Natural killer cell (primary cell): ENCODE measurements at regions not wholly inside any gene's neighbourhood (a gene's known extent, or its start where the extent isn't known, plus 50 kb on each side); places are given as distances from the start of the nearest gene placed in this dataset.

Experiments used
- ATAC-seq, 3 donors: fragments of 150-1000 bp in 2 of 3; fragments of 200-7000 bp in 1 of 3; cut with Tn5 transposase; 1 replicate in 1 of 3; 2 replicates in 2 of 3; pipeline ENCODE4 v1.10.0; 2021; ENCODE audit warnings: mild to moderate bottlenecking in 2 of 3, moderate library complexity in 2 of 3
- DNase-seq, 2 donors: peaks; one replicate each; pipeline versions ENCODE4 v3.0.0 to v3.0.0-alpha.2; 2013 to 2021; ENCODE audit warnings: mixed read lengths in 1 of 2
- H3K27ac ChIP-seq: one replicate; pipeline ENCODE4 v1.5.1; 2013; ENCODE audit warnings: mild to moderate bottlenecking, low read length
- H3K27me3 ChIP-seq: one replicate; pipeline ENCODE4 v1.6.1; 2013; ENCODE audit warnings: low read length; ENCODE audit not compliant: control insufficient read depth, insufficient read depth
- H3K36me3 ChIP-seq: one replicate; pipeline ENCODE4 v1.6.1; 2013; ENCODE audit warnings: low read length; ENCODE audit not compliant: control insufficient read depth, insufficient read depth
- H3K4me1 ChIP-seq: one replicate; pipeline ENCODE4 v1.6.1; 2013; ENCODE audit warnings: low read length; ENCODE audit not compliant: control insufficient read depth, insufficient read depth
- H3K4me3 ChIP-seq: one replicate; pipeline ENCODE4 v1.5.1; 2013; ENCODE audit warnings: low read length
- H3K9me3 ChIP-seq: one replicate; pipeline ENCODE4 v1.6.1; 2013; ENCODE audit warnings: low read length; ENCODE audit not compliant: control insufficient read depth, insufficient read depth
- H3K27ac Mint-ChIP-seq, 2 donors: one replicate each; pipeline ENCODE4 v1.8.0; 2022; ENCODE audit warnings: mild to moderate bottlenecking in 2 of 2, mixed read lengths in 2 of 2, moderate library complexity in 1 of 2
- H3K27me3 Mint-ChIP-seq, 2 donors: one replicate each; pipeline ENCODE4 v1.8.0; 2022; ENCODE audit warnings: low read depth in 2 of 2, mixed read lengths in 2 of 2
- H3K36me3 Mint-ChIP-seq: one replicate; pipeline ENCODE4 v1.8.0; 2022; ENCODE audit warnings: mixed read lengths
- H3K4me1 Mint-ChIP-seq, 2 donors: one replicate each; pipeline ENCODE4 v1.8.0; 2022; ENCODE audit warnings: mixed read lengths in 2 of 2
- H3K4me3 Mint-ChIP-seq: one replicate; pipeline ENCODE4 v1.8.0; 2022; ENCODE audit warnings: mild to moderate bottlenecking, moderate library complexity, mixed read lengths
- H3K9me3 Mint-ChIP-seq, 2 donors: one replicate each; pipeline ENCODE4 v1.8.0; 2022; ENCODE audit warnings: mixed read lengths in 2 of 2
- WGBS: methylation state at CpG from one replicate; pipeline ENCODE4 v1.1.7; 2013; ENCODE audit warnings: missing lambda C conversion rate; ENCODE audit not compliant: insufficient coverage; 5-methylcytosine and 5-hydroxymethylcytosine counted together
- intact Hi-C: fragments of 100-400 bp; cut with micrococcal nuclease; formaldehyde crosslinking; loops from one replicate; pipeline ENCODE4 v1.14.2; 2022
- TF ChIP-seq, protein P1 (sequence below): fragments of 200-600 bp; IDR thresholded peaks from one replicate; pipeline ENCODE4 v1.8.0; 2022; ENCODE audit warnings: antibody characterized with exemption

DNA sequence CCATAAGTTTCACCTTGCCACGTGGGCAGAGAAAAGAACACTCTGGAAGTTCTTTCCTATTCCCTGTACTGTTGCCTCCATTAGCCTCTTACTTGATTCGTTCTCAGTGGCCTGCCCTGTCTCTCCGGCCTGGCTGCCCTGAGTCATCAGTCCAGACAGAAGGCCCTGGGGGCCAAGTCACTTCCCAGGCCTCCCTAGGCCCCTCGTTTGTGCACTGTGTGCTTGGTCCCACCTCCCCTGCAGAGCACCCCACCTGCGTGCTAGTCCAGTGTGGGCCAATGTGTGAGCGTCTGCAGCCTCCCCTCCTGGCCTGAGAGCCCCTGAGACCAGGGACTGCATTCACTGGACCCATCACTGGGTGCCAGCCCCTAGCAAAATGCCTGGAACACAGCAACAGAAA, 191.2 kb upstream of the RREB1 start:
- Mint-ChIP-seq H3K4me3 (no peak overlapping the region), H3K9me3 (no peaks in the 10 kb centered on the region), H3K4me1 (peaks cover 0 to 9% of the 10 kb centered on the region in 2 donors), H3K36me3 (no peaks in the 10 kb centered on the region), H3K27ac (no peak overlapping the region), H3K27me3 (peaks cover 6 to 8% of the 10 kb centered on the region in 2 donors)
- WGBS, result 87% methylated on average over 6 of the region's 6 CpGs
- Histone ChIP-seq H3K27ac (no peak overlapping the region), H3K4me1 (peaks cover 4% of the 10 kb centered on the region), H3K36me3 (no peaks in the 10 kb centered on the region), H3K9me3 (no peaks in the 10 kb centered on the region), H3K4me3 (no peak overlapping the region), H3K27me3 (no peaks in the 10 kb centered on the region)
- no peak for DNase-seq
- TF ChIP-seq, protein P1, sequence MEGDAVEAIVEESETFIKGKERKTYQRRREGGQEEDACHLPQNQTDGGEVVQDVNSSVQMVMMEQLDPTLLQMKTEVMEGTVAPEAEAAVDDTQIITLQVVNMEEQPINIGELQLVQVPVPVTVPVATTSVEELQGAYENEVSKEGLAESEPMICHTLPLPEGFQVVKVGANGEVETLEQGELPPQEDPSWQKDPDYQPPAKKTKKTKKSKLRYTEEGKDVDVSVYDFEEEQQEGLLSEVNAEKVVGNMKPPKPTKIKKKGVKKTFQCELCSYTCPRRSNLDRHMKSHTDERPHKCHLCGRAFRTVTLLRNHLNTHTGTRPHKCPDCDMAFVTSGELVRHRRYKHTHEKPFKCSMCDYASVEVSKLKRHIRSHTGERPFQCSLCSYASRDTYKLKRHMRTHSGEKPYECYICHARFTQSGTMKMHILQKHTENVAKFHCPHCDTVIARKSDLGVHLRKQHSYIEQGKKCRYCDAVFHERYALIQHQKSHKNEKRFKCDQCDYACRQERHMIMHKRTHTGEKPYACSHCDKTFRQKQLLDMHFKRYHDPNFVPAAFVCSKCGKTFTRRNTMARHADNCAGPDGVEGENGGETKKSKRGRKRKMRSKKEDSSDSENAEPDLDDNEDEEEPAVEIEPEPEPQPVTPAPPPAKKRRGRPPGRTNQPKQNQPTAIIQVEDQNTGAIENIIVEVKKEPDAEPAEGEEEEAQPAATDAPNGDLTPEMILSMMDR, result no peak
- ATAC-seq, result no peak
- intact Hi-C loops, result no loop called here

DNA sequence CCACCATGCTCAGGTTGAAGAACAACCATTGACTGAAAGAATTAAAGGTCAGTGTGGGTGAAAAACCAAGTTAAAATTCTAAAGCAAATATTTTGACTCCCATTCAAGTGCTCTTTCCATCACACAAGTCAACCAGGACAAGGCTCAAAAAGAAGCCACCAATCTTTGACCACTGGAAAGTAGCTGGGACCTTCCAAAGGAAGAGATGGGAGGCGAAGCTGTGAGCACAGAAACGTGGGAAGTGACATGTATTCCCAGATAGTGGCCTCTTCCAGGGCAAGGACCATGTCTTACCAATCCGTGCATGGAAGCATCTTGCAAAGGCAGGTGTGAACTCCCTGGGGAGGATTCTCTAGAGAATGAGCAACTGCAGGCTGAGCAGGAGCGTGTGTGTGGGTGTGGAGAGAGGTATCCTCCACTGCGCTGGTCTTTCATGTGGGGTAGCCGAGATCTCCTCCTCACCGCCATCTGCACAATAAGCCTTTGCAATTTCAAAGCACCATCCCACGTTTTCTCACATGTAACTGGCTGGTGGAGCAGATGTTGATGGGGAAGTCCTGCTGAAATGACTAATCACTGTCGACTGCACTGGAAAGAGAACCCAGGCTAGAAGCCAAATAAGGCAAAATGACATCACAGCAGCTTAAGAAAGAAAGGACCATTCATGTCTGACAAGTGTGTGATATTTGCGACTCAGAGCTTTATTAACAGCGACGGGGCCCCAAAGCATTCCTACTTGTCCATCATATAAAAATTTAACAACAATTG, 189.4 kb upstream of the RREB1 start:
- peaks cover 6 to 8% of the 10 kb centered on the region in 2 donors for H3K27me3 Mint-ChIP-seq
- WGBS, result 57% methylated on average over 9 of the region's 12 CpGs
- H3K4me1 Mint-ChIP-seq, result peaks cover 0 to 9% of the 10 kb centered on the region in 2 donors
- H3K27ac ChIP-seq, result no peak overlapping the region
- intact Hi-C loops, result no loop called here
- H3K4me3 ChIP-seq, result no peak overlapping the region
- no peak overlapping the region for H3K4me3 Mint-ChIP-seq
- H3K27ac Mint-ChIP-seq, result no peak overlapping the region
- no peaks in the 10 kb centered on the region for H3K9me3 Mint-ChIP-seq
- DNase-seq (peak in 1 of 2 donors; percentile 44), ATAC-seq (no peak)
- no peaks in the 10 kb centered on the region for H3K27me3 ChIP-seq
- H3K9me3 ChIP-seq, result no peaks in the 10 kb centered on the region
- no peaks in the 10 kb centered on the region for H3K36me3 ChIP-seq
- TF ChIP-seq, protein P1, result no peak
- H3K36me3 Mint-ChIP-seq, result no peaks in the 10 kb centered on the region
- H3K4me1 ChIP-seq, result peaks cover 4% of the 10 kb centered on the region

DNA sequence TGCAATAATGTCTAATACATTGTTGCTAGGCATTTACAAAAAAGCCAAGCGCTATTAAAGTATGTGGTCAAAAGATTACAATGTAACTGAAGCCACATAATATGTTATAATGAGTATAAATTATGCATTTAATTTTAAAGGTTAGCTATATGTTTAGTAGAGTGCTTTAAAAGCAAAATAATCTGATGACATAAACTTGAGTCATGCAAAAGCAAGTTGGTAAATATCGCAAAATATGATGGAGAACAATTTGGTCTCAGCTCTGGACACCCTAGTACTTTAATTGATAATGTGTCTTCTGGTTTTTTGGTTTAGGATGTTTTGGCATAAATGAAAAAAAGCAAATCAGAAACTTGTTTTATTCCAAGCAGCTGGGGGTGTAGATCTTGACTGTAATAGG, 188.6 kb upstream of the RREB1 start:
- Histone ChIP-seq H3K4me1 (peaks cover 4% of the 10 kb centered on the region), H3K4me3 (no peak overlapping the region), H3K27ac (no peak overlapping the region), H3K36me3 (no peaks in the 10 kb centered on the region), H3K27me3 (no peaks in the 10 kb centered on the region), H3K9me3 (no peaks in the 10 kb centered on the region)
- ATAC-seq (no peak), DNase-seq (no peak)
- no peaks in the 10 kb centered on the region for H3K9me3 Mint-ChIP-seq
- WGBS, result 100% methylated on average over 1 of the region's 2 CpGs
- H3K4me3 Mint-ChIP-seq, result no peak overlapping the region
- intact Hi-C loops, result no loop called here
- H3K36me3 Mint-ChIP-seq, result no peaks in the 10 kb centered on the region
- no peak overlapping the region for H3K27ac Mint-ChIP-seq
- TF ChIP-seq, protein P1, result no peak
- peaks cover 6 to 8% of the 10 kb centered on the region in 2 donors for H3K27me3 Mint-ChIP-seq
- peaks cover 0 to 9% of the 10 kb centered on the region in 2 donors for H3K4me1 Mint-ChIP-seq
